HL-60 (cell line): ENCODE measurements at regions not wholly inside any gene's neighbourhood (a gene's known extent, or its start where the extent isn't known, plus 50 kb on each side); places are given as distances from the start of the nearest gene placed in this dataset.

Source experiments
- CTCF ChIP-seq: IDR thresholded peaks from one replicate; pipeline ENCODE4 v1.5.1; 2011; ENCODE audit warnings: low read length, control low read depth, inconsistent platforms; ENCODE audit not compliant: insufficient read depth
- GABPA ChIP-seq: IDR thresholded peaks from 2 replicates; pipeline ENCODE4 v1.6.1; 2012; ENCODE audit warnings: low read depth
- REST ChIP-seq: IDR thresholded peaks from 2 replicates; pipeline ENCODE4 v1.6.1; 2012; ENCODE audit warnings: low read depth; ENCODE audit not compliant: insufficient replicate concordance

- TF ChIP-seq CTCF (no peak), REST (no peak), GABPA (no peak)
Observed at GRCh38 chr5:37921452-37921851, 81.6 kb upstream of the GDNF start.
